K562 (cell line): ENCODE measurements at regions not wholly inside any gene's neighbourhood (a gene's known extent, or its start where the extent isn't known, plus 50 kb on each side); places are given as distances from the start of the nearest gene placed in this dataset.

ENCODE experiments used
- BMI1 ChIP-seq: fragments of 150-350 bp; IDR thresholded peaks from 2 replicates; pipeline ENCODE4 v1.6.1; 2014; ENCODE audit warnings: low read length
- NBN ChIP-seq: fragments of 450-650 bp; IDR thresholded peaks from 2 replicates; pipeline ENCODE4 v1.6.1; 2016; ENCODE audit warnings: low read depth, mild to moderate bottlenecking
- SREBF1 ChIP-seq: fragments of 150-350 bp; IDR thresholded peaks from 2 replicates; pipeline ENCODE4 v1.6.1; 2014; ENCODE audit warnings: antibody characterized with exemption, low read depth, low read length, borderline replicate concordance
- TAF1 ChIP-seq: IDR thresholded peaks from 2 replicates; pipeline ENCODE4 v1.6.1; 2011; ENCODE audit warnings: mild to moderate bottlenecking, low read length, moderate library complexity; ENCODE audit not compliant: insufficient read depth, control insufficient read depth, severe bottlenecking; ENCODE audit errors: extremely low read depth
- TBP ChIP-seq: optimal IDR thresholded peaks from 2 replicates; pipeline ENCODE3; 2011; ENCODE audit warnings: low read depth, low read length, improper control_type of control experiment
- TRIM24 ChIP-seq, 2 experiments: fragments of 450-650 bp; IDR thresholded peaks; 2 replicates each; pipeline ENCODE4 v1.6.1; 2016
- USF2 ChIP-seq: sonication (generic); formaldehyde crosslinking; IDR thresholded peaks from 2 replicates; pipeline ENCODE4 v1.5.0; 2020; ENCODE audit warnings: missing genetic modification reagents
- YY1 ChIP-seq, 3 experiments: IDR thresholded peaks; 2 replicates each; pipeline ENCODE4 v1.6.1; 2011; ENCODE audit warnings: low read length in 2 of 3, mild to moderate bottlenecking in 2 of 3, moderate library complexity in 2 of 3, borderline replicate concordance in 1 of 3, control low read depth in 1 of 3, low read depth in 1 of 3; ENCODE audit not compliant: insufficient read depth in 3 of 3, insufficient replicate concordance in 2 of 3, control insufficient read depth in 1 of 3, insufficient read length in 1 of 3; ENCODE audit errors: extremely low read depth in 1 of 3

DNA sequence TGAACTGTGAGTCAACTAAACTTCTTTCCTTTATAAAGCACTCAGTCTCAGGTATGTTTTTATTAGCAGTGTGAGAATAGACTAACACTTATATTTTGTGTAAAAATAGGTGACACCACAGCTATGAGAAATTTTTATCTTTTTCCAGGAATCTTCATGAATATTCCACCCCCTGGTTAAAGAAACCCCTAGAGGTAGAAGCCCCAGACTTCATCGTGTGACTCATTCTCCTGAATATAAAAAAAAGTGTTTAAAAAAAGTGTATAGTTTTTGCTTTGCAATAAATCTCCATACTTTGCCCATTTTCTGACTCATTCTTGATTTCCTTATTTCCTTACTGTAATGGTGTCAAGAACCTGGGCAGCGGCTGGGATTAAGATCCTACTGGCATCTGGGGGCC is 667.6 kb upstream of the CELF2 start:
- TF ChIP-seq YY1 (IDR thresholded peaks at IDR 0.05; ENCODE audit: borderline replicate concordance in 1 of 3, control insufficient read depth in 1 of 3, extremely low read depth in 1 of 3, insufficient read depth in 3 of 3, insufficient read length in 1 of 3, insufficient replicate concordance in 2 of 3, low read depth in 1 of 3, low read length in 2 of 3), result no peak
- TF ChIP-seq TBP, result no peak
- no peak for TF ChIP-seq TAF1
- no peak for TF ChIP-seq NBN
- no peak for TF ChIP-seq TRIM24 (IDR thresholded peaks at IDR 0.05)
- no peak for TF ChIP-seq SREBF1
- TF ChIP-seq BMI1, result no peak
- TF ChIP-seq USF2 (CRISPR knock-in tag), result no peak
